Uterus (tissue), 3 donors: ENCODE measurements at regions not wholly inside any gene's neighbourhood (a gene's known extent, or its start where the extent isn't known, plus 50 kb on each side); places are given as distances from the start of the nearest gene placed in this dataset.

Experiments used
- DNase-seq, 2 donors: peaks; one replicate each; pipeline ENCODE4 v3.0.0-alpha.2; 2019 to 2020
- H3K27ac ChIP-seq, 2 donors: fragments of 200-600 bp; sonication (generic); 1 replicate in 1 of 2; 2 replicates in 1 of 2; pipeline ENCODE4 v1.5.1; 2016 to 2018
- H3K27me3 ChIP-seq, 2 donors: fragments of 200-600 bp; sonication (generic); one replicate each; pipeline ENCODE4 v1.5.1; 2018 to 2019; ENCODE audit warnings: control low read depth in 1 of 2
- H3K36me3 ChIP-seq, 2 donors: fragments of 200-600 bp; sonication (generic); one replicate each; pipeline ENCODE4 v1.5.1; 2019; ENCODE audit warnings: control low read depth in 1 of 2
- H3K4me1 ChIP-seq, 2 donors: fragments of 200-600 bp; sonication (generic); one replicate each; pipeline ENCODE4 v1.5.1; 2018 to 2019; ENCODE audit warnings: control low read depth in 1 of 2
- H3K4me3 ChIP-seq, 2 donors: fragments of 200-600 bp; sonication (generic); 1 replicate in 1 of 2; 2 replicates in 1 of 2; pipeline ENCODE4 v1.5.1; 2018 to 2019; ENCODE audit warnings: mild to moderate bottlenecking in 1 of 2
- H3K9me3 ChIP-seq, 2 donors: fragments of 200-600 bp; sonication (generic); one replicate each; pipeline ENCODE4 v1.5.1; 2019; ENCODE audit warnings: control low read depth in 1 of 2
- POLR2A ChIP-seq, 2 donors: fragments of 450-650 bp; IDR thresholded peaks; one replicate each; pipeline ENCODE4 v1.6.1; 2016; ENCODE audit warnings: antibody characterized with exemption in 2 of 2, mild to moderate bottlenecking in 1 of 2, moderate library complexity in 1 of 2
- intact Hi-C: fragments of 100-400 bp; cut with DNase I; formaldehyde crosslinking; loops from one replicate; pipeline ENCODE4 v1.15.1; 2023; ENCODE audit warnings: low total_unique reads
- TF ChIP-seq, protein P1 (sequence below), 4 experiments: fragments of 200-600 bp in 2 of 4; fragments of 450-650 bp in 2 of 4; sonication (generic) in 2 of 4; IDR thresholded peaks; one replicate each; pipeline ENCODE4 v1.5.1; 2016 to 2019; ENCODE audit warnings: antibody characterized with exemption in 4 of 4, mild to moderate bottlenecking in 2 of 4, moderate library complexity in 1 of 4
- donor health status: DM: yes; HTN: yes; CAD: no.

DNA sequence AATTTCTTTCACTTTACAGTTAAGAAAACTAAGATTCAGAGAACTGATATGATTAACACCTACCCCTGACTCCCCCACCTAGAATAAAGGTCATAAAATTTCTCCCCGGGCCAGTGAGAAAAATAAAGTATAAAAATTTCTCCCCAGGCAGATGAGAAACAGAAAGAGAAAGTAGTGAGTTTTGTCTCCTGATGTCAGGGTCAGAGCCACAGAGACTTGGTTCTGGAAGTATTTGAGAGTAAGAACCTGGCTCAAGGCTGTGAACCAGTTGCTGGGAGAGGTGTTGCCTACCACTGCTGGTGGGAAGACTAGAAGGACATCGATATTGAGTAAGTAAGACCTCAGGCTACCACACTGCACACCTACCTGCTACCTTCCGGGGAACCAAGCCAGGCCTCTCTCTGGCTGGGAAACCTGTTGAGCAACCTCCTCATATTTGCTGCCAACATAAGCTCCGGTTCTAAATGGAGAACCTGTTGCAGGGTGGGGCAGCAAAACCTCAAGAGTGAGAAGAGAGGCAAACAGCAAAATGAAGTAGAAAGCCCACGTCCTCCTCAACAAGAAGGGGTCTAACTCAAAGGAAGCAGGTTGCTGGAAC lies 104.2 kb upstream of the PUDP start:
- TF ChIP-seq POLR2A (IDR thresholded peaks at IDR 0.05) = no peak
- TF ChIP-seq, protein P1, sequence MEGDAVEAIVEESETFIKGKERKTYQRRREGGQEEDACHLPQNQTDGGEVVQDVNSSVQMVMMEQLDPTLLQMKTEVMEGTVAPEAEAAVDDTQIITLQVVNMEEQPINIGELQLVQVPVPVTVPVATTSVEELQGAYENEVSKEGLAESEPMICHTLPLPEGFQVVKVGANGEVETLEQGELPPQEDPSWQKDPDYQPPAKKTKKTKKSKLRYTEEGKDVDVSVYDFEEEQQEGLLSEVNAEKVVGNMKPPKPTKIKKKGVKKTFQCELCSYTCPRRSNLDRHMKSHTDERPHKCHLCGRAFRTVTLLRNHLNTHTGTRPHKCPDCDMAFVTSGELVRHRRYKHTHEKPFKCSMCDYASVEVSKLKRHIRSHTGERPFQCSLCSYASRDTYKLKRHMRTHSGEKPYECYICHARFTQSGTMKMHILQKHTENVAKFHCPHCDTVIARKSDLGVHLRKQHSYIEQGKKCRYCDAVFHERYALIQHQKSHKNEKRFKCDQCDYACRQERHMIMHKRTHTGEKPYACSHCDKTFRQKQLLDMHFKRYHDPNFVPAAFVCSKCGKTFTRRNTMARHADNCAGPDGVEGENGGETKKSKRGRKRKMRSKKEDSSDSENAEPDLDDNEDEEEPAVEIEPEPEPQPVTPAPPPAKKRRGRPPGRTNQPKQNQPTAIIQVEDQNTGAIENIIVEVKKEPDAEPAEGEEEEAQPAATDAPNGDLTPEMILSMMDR (IDR thresholded peaks at IDR 0.05) = no peak
- no peak overlapping the region for H3K4me3 ChIP-seq
- no peaks in the 10 kb centered on the region for H3K9me3 ChIP-seq
- intact Hi-C loops = no loop called here
- H3K4me1 ChIP-seq = no peaks in the 10 kb centered on the region
- no peaks in the 10 kb centered on the region for H3K36me3 ChIP-seq
- no peak overlapping the region for H3K27ac ChIP-seq
- H3K27me3 ChIP-seq = no peaks in the 10 kb centered on the region
- DNase-seq = no peak

DNA sequence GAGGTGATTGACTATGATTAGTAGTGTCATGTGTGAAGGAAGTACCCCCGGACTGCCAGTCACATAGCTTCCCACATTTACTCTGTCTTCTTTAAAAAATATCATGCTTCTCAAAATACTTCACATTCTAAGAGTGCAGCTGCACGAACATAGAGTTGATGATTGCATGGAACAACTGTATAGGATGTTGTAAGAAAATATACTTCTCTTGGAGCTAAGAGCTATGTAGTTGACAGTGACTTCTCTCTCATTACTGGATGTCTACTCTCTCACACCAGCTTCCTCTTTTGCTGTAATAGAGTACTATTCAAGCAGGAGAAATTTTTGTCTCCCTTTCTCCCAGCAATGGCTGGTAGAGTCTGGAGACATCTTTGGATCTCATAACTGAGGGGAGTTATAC lies 99.4 kb upstream of the PUDP start:
- TF ChIP-seq, protein P1 (IDR thresholded peaks at IDR 0.05) = no peak
- TF ChIP-seq POLR2A (IDR thresholded peaks at IDR 0.05) = no peak
- H3K27ac ChIP-seq = no peak overlapping the region
- H3K4me3 ChIP-seq = no peak overlapping the region
- intact Hi-C loops = no loop called here
- H3K9me3 ChIP-seq = no peaks in the 10 kb centered on the region
- DNase-seq = no peak
- H3K27me3 ChIP-seq = no peaks in the 10 kb centered on the region
- no peaks in the 10 kb centered on the region for H3K4me1 ChIP-seq
- H3K36me3 ChIP-seq = no peaks in the 10 kb centered on the region

DNA sequence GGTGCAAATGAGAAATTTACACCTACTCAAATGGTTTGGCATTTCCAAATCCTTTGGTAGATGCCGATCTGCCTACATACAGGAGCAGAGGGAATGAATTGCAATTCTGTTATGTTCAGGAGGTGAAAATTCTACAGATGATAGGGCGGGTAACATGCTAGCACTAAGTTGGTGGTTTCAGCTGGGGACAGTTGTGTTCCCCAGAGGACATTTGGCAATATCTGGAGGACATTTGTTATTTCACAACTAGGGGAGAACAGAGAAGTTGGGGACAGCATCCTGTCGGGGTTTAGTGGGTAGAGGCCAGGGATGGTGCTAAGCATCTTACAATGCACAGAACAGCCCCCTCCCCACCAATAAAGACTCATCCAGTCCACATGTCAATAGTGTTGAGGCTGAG lies 96.5 kb upstream of the PUDP start:
- Histone ChIP-seq H3K27ac (no peak overlapping the region), H3K27me3 (no peaks in the 10 kb centered on the region), H3K36me3 (no peaks in the 10 kb centered on the region), H3K4me1 (no peaks in the 10 kb centered on the region), H3K9me3 (no peaks in the 10 kb centered on the region), H3K4me3 (no peak overlapping the region)
- TF ChIP-seq, protein P1 (IDR thresholded peaks at IDR 0.05) = no peak
- no peak for TF ChIP-seq POLR2A (IDR thresholded peaks at IDR 0.05)
- DNase-seq = no peak
- intact Hi-C loops = no loop called here

DNA sequence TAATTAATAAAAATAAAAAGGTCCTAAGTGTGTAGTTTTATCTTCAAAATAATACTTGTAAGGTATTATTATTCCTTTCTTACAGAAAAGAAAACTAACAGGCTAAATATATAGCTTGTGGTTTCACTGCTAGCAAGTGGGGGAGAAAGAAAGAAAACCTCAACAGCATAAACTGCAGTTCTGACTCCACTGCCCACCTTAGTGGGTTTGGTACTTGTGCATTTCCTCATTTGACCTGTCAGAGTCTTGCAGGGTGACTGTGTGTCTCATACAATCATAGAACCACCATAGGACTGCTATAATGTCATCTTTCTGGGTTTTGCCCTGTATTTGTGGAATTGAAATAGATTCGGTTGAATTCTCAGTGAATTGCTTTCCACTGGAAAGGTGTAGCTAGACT lies 94.7 kb upstream of the PUDP start:
- no peak overlapping the region for H3K27ac ChIP-seq
- no peaks in the 10 kb centered on the region for H3K36me3 ChIP-seq
- no peak overlapping the region for H3K4me3 ChIP-seq
- no peak for TF ChIP-seq POLR2A (IDR thresholded peaks at IDR 0.05)
- H3K4me1 ChIP-seq = no peaks in the 10 kb centered on the region
- DNase-seq = no peak
- no peaks in the 10 kb centered on the region for H3K9me3 ChIP-seq
- no peaks in the 10 kb centered on the region for H3K27me3 ChIP-seq
- intact Hi-C loops = no loop called here

DNA sequence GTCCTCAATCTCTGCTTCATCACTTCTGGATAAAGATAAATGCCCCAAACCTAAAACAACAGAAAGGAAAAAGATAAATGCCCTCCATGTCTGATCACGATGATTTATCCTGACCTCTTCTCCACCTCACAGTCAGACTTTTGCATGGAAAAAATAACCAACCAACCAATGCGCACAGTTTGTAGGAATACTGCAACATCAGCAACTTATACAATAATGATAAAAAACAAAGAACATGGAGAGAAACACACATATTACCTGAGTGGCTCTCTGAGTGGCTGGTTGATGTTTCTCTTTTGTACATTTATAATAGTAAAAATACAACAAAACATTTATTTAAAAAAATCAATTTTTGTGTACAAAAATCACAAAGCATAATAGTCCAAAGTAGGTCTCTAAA lies 93.0 kb upstream of the PUDP start:
- no peak overlapping the region for H3K27ac ChIP-seq
- H3K4me1 ChIP-seq = no peaks in the 10 kb centered on the region
- no peaks in the 10 kb centered on the region for H3K9me3 ChIP-seq
- no peaks in the 10 kb centered on the region for H3K27me3 ChIP-seq
- H3K36me3 ChIP-seq = no peaks in the 10 kb centered on the region
- intact Hi-C loops = no loop called here
- TF ChIP-seq, protein P1 (IDR thresholded peaks at IDR 0.05) = no peak
- TF ChIP-seq POLR2A (IDR thresholded peaks at IDR 0.05) = no peak
- no peak for DNase-seq
- no peak overlapping the region for H3K4me3 ChIP-seq

DNA sequence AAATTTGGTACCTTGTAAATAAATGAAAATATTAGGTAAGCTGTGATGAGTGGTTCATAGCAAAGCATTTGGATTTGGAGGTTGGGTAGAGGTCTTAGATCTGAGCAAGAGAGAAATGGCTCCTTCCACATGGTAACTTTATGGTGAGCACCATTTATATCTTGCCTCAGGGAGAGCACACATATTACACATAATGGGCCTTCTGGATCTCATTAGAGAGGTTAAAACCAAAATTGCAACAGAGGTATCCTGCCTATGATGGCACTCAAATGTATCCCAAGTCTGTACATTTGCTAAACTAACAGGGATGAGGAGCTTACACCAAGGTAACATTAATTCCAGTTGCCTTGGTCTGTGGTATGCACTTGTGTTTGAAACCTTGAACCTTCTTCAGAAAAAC lies 87.1 kb upstream of the PUDP start:
- H3K27ac ChIP-seq = no peak overlapping the region
- H3K4me1 ChIP-seq = no peaks in the 10 kb centered on the region
- DNase-seq = no peak
- H3K4me3 ChIP-seq = no peak overlapping the region
- no peak for TF ChIP-seq POLR2A (IDR thresholded peaks at IDR 0.05)
- TF ChIP-seq, protein P1 (IDR thresholded peaks at IDR 0.05) = no peak
- intact Hi-C loops = no loop called here
- H3K27me3 ChIP-seq = no peaks in the 10 kb centered on the region
- no peaks in the 10 kb centered on the region for H3K9me3 ChIP-seq
- H3K36me3 ChIP-seq = no peaks in the 10 kb centered on the region
